ENCODE measurements at regions not wholly inside any gene's neighbourhood (a gene's known extent, or its start where the extent isn't known, plus 50 kb on each side); places are given as distances from the start of the nearest gene placed in this dataset.

- TF ChIP-seq AHDC1 (CRISPR knock-in tag; IDR thresholded peaks at IDR 0.05; ENCODE audit: borderline replicate concordance) (no peak), ZSCAN31 (CRISPR knock-in tag; IDR thresholded peaks at IDR 0.05; ENCODE audit: low read depth) (no peak), GRHL1 (CRISPR knock-in tag; conservative IDR thresholded peaks at IDR 0.05) (no peak), SYNCRIP (IDR thresholded peaks at IDR 0.05; ENCODE audit: insufficient read depth, low read depth, low read length) (no peak), ZNF709 (CRISPR knock-in tag; IDR thresholded peaks at IDR 0.05) (no peak)
Measured at GRCh38 chr5:32869216-32869615, 158.1 kb downstream of the NPR3 start (continued).

GRCh38 chr5:32876791-32877190, 165.7 kb downstream of the NPR3 start:
- BruUV-seq (replicated peaks), result no TSS peak
- H3K9ac ChIP-seq (ENCODE audit: insufficient read depth, low read depth, low read length), result no peak overlapping the region
- H3K4me1 ChIP-seq (ENCODE audit: insufficient read depth, low read length), result no peaks in the 10 kb centered on the region
- H3K27ac ChIP-seq (ENCODE audit: extremely low read length, insufficient read depth, low read length), result no peak overlapping the region
- ChIA-PET POLR2A (no interaction called here), CTCF (ENCODE audit: low intra/inter-chr PET ratio, low total read pairs) (no interaction called here)
- intact Hi-C loops (cut with micrococcal nuclease; ENCODE audit: unreplicated experiment), result no loop called here
- H3K27me3 ChIP-seq (ENCODE audit: control insufficient read depth in 1 of 2, insufficient read depth in 2 of 2, low read length in 2 of 2), result no peaks in the 10 kb centered on the region
- in situ Hi-C loops (cut with HindIII; ENCODE audit: extremely low pct_ligation_motif_present, low pct_unique_long_range_greater_than_20kb), result no loop called here
- H3K9me3 ChIP-seq (ENCODE audit: low read length), result no peaks in the 10 kb centered on the region
- no peak for TF ChIP-seq TFDP1 (CRISPR knock-in tag; IDR thresholded peaks at IDR 0.05; ENCODE audit: borderline replicate concordance)
- TF ChIP-seq RFXANK (CRISPR knock-in tag; IDR thresholded peaks at IDR 0.05), result no peak
- TF ChIP-seq MXD4 (CRISPR knock-in tag; IDR thresholded peaks at IDR 0.05), result no peak
- no peak for TF ChIP-seq GRHL1 (CRISPR knock-in tag; conservative IDR thresholded peaks at IDR 0.05)
- no peak for TF ChIP-seq SNAI1 (CRISPR knock-in tag; IDR thresholded peaks at IDR 0.05; ENCODE audit: borderline replicate concordance)
- TF ChIP-seq XBP1 (CRISPR knock-in tag; IDR thresholded peaks at IDR 0.05), result no peak
- no peak overlapping the region for H2AFZ ChIP-seq (ENCODE audit: low read length)
- H3K79me2 ChIP-seq (ENCODE audit: insufficient read depth, low read length), result no peaks in the 10 kb centered on the region
- no peak for DNase-seq (ENCODE audit: low spot score)
- no peak overlapping the region for H3K4me2 ChIP-seq (ENCODE audit: low read depth, low read length)
- no peak overlapping the region for H3K4me3 ChIP-seq (replicated peaks in 1 of 3; ENCODE audit: insufficient read depth in 1 of 3, low read depth in 2 of 3, low read length in 3 of 3)
- 0% methylated on average over 1 of the region's 1 CpG for WGBS (ENCODE audit: low lambda C conversion rate)
- H3K36me3 ChIP-seq (replicated peaks in 1 of 2; ENCODE audit: control insufficient read depth in 1 of 2, insufficient read depth in 2 of 2, low read length in 2 of 2), result no peaks in the 10 kb centered on the region
- H4K20me1 ChIP-seq (ENCODE audit: insufficient read depth, low read length), result no peaks in the 10 kb centered on the region
- FAIRE-seq, result no peak
- ATAC-seq, result no peak
